GM23248 (cell line): ENCODE measurements at regions not wholly inside any gene's neighbourhood (a gene's known extent, or its start where the extent isn't known, plus 50 kb on each side); places are given as distances from the start of the nearest gene placed in this dataset.
"Not testable (repeated sequence)": the region's sequence is repeated elsewhere in the genome, so short reads cannot be mapped to it uniquely, and the experiment has no call there.

Experiments used
- DNase-seq: peaks from one replicate; pipeline ENCODE4 v3.0.0-alpha.2; 2015
- H2AFZ ChIP-seq: fragments of 200-600 bp; sonication (generic); 2 replicates; pipeline ENCODE4 v1.6.1; 2016; ENCODE audit warnings: antibody characterized with exemption
- H3F3A ChIP-seq: fragments of 200-600 bp; sonication (generic); 2 replicates; pipeline ENCODE4 v1.6.1; 2016; ENCODE audit warnings: mild to moderate bottlenecking, antibody characterized with exemption, mixed run types; ENCODE audit not compliant: insufficient read depth
- H3K27ac ChIP-seq: fragments of 200-600 bp; sonication (generic); 2 replicates; pipeline ENCODE4 v1.5.1; 2016; ENCODE audit warnings: mild to moderate bottlenecking
- H3K27me3 ChIP-seq: fragments of 200-600 bp; sonication (generic); replicated peaks from 2 replicates; pipeline ENCODE4 v1.6.1; 2016; ENCODE audit warnings: mild to moderate bottlenecking; ENCODE audit not compliant: insufficient read depth
- H3K36me3 ChIP-seq: fragments of 200-600 bp; sonication (generic); 2 replicates; pipeline ENCODE4 v1.6.1; 2016; ENCODE audit warnings: low read depth, mild to moderate bottlenecking
- H3K4me1 ChIP-seq: fragments of 200-600 bp; sonication (generic); 2 replicates; pipeline ENCODE4 v1.6.1; 2016; ENCODE audit warnings: mild to moderate bottlenecking; ENCODE audit not compliant: insufficient read depth
- H3K4me2 ChIP-seq: fragments of 200-600 bp; sonication (generic); one replicate; pipeline ENCODE4 v1.6.1; 2016; ENCODE audit warnings: mild to moderate bottlenecking; ENCODE audit not compliant: unreplicated experiment
- H3K4me3 ChIP-seq: fragments of 200-600 bp; sonication (generic); 2 replicates; pipeline ENCODE4 v1.5.1; 2016; ENCODE audit warnings: mild to moderate bottlenecking
- H3K79me2 ChIP-seq: fragments of 200-600 bp; sonication (generic); 2 replicates; pipeline ENCODE4 v1.6.1; 2016; ENCODE audit warnings: mild to moderate bottlenecking; ENCODE audit not compliant: insufficient read depth
- H3K9ac ChIP-seq: fragments of 200-600 bp; sonication (generic); 2 replicates; pipeline ENCODE4 v1.6.1; 2016; ENCODE audit warnings: mild to moderate bottlenecking
- H3K9me2 ChIP-seq: fragments of 200-600 bp; sonication (generic); 2 replicates; pipeline ENCODE4 v1.6.1; 2016; ENCODE audit warnings: mixed run types, mild to moderate bottlenecking, moderate library complexity; ENCODE audit not compliant: insufficient read depth
- H3K9me3 ChIP-seq: fragments of 200-600 bp; sonication (generic); one replicate; pipeline ENCODE4 v1.6.1; 2017; ENCODE audit warnings: low read depth
- H4K20me1 ChIP-seq: fragments of 200-600 bp; sonication (generic); 2 replicates; pipeline ENCODE4 v1.6.0; 2016; ENCODE audit not compliant: insufficient read depth
- EZH2 ChIP-seq: fragments of 200-600 bp; sonication (generic); IDR thresholded peaks from 2 replicates; pipeline ENCODE4 v1.6.1; 2018; ENCODE audit warnings: antibody characterized with exemption, mild to moderate bottlenecking; ENCODE audit not compliant: insufficient read depth, poor library complexity, severe bottlenecking
- EZH2phosphoT487 ChIP-seq: fragments of 200-600 bp; sonication (generic); IDR thresholded peaks from 2 replicates; pipeline ENCODE4 v1.6.1; 2018; ENCODE audit warnings: antibody characterized with exemption, moderate library complexity, mild to moderate bottlenecking, low read depth; ENCODE audit not compliant: insufficient read depth
- WGBS, 2 experiments: methylation state at CpG; one replicate each; pipeline ENCODE4 v1.1.6; 2015 to 2017; ENCODE audit warnings: low lambda C conversion rate in 2 of 2, low coverage in 1 of 2; ENCODE audit errors: missing lambda C conversion rate in 2 of 2; 5-methylcytosine and 5-hydroxymethylcytosine counted together
- in situ Hi-C: fragments of 300-500 bp; cut with MboI; formaldehyde crosslinking; loops from 2 replicates; pipeline ENCODE4 v1.15.0; 2020

GRCh38 chr4:23097251-23097650, 404.5 kb downstream of the GBA3 start:
- in situ Hi-C loops, result no loop called here
- no peak overlapping the region for H3K4me2 ChIP-seq
- WGBS, 2 experiments, result 40 to 49% methylated on average over 6 of the region's 6 CpGs
- H3K4me1 ChIP-seq, result no peaks in the 10 kb centered on the region
- no peaks in the 10 kb centered on the region for H3K79me2 ChIP-seq
- H4K20me1 ChIP-seq, result no peaks in the 10 kb centered on the region
- DNase-seq, result peak; percentile 57
- no peaks in the 10 kb centered on the region for H3K27me3 ChIP-seq
- H3K4me3 ChIP-seq, result no peak overlapping the region
- no peak overlapping the region for H2AFZ ChIP-seq
- H3K9ac ChIP-seq, result no peak overlapping the region
- no peaks in the 10 kb centered on the region for H3K9me2 ChIP-seq
- H3F3A ChIP-seq, result no peaks in the 10 kb centered on the region
- no peak overlapping the region for H3K27ac ChIP-seq
- no peaks in the 10 kb centered on the region for H3K36me3 ChIP-seq
- H3K9me3 ChIP-seq, result no peaks in the 10 kb centered on the region
- TF ChIP-seq EZH2phosphoT487 (no peak), EZH2 (no peak)

GRCh38 chr4:23091711-23092110, 399.0 kb downstream of the GBA3 start:
- Histone ChIP-seq H3K36me3 (no peaks in the 10 kb centered on the region), H3K4me3 (no peak overlapping the region), H3K27me3 (no peaks in the 10 kb centered on the region), H2AFZ (no peak overlapping the region), H3K9ac (no peak overlapping the region), H4K20me1 (no peaks in the 10 kb centered on the region), H3K9me2 (no peaks in the 10 kb centered on the region), H3K4me1 (no peaks in the 10 kb centered on the region), H3K4me2 (no peak overlapping the region), H3K79me2 (no peaks in the 10 kb centered on the region), H3K27ac (no peak overlapping the region), H3K9me3 (no peaks in the 10 kb centered on the region), H3F3A (no peaks in the 10 kb centered on the region)
- TF ChIP-seq EZH2 (no peak), EZH2phosphoT487 (no peak)
- in situ Hi-C loops, result no loop called here
- 14 to 20% methylated on average over 1 of the region's 1 CpG for WGBS, 2 experiments
- DNase-seq, result no peak

- Histone ChIP-seq H3K27ac (no peak overlapping the region), H3K27me3 (no peaks in the 10 kb centered on the region), H3K9me2 (no peaks in the 10 kb centered on the region), H2AFZ (no peak overlapping the region), H3K79me2 (no peaks in the 10 kb centered on the region), H4K20me1 (no peaks in the 10 kb centered on the region), H3K9me3 (no peaks in the 10 kb centered on the region), H3K4me1 (no peaks in the 10 kb centered on the region), H3K9ac (no peak overlapping the region), H3K36me3 (no peaks in the 10 kb centered on the region), H3K4me3 (no peak overlapping the region), H3K4me2 (no peak overlapping the region), H3F3A (no peaks in the 10 kb centered on the region)
- in situ Hi-C loops, result no loop called here
- no peak for DNase-seq
- TF ChIP-seq EZH2phosphoT487, result no peak
- no peak for TF ChIP-seq EZH2
- WGBS, 2 experiments, result 56 to 62% methylated on average over 2 of the region's 2 CpGs
These were observed 392.5 kb downstream of the GBA3 start for GRCh38 chr4:23085249-23085568.

DNA sequence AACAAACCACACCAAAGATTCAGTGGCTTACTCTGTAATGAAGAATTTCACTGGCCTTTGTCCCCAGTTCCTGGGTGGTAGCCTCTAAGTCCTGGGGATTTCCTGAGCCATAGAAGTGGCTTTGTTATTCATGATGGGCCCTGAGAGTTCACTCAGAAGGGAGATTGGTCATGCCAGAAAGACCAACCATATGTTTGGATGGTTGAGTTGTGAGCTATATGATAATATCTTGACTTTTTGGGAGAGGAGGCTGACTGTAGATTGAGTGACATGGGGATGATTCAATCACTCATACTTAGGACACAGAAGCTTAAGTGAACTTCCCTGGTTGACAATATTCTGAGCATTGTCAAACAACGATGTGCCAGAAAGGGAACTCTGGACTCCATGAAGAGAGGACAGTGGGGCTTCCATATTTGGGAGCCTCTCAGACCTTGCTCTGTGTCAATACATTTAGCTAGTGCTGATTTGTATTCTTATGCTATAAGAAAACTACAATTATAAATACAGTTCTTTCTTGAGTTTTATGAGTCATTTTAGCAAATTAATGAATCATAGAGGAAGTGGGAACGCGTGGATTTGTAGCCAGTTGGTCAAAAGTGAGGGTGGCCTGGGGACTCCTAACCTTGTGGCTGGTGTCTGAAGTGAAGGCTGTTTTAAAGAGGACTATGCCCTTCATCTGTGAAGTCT, 392.0 kb downstream of the GBA3 start:
- H2AFZ ChIP-seq, result no peak overlapping the region
- no peak overlapping the region for H3K27ac ChIP-seq
- H3K9me3 ChIP-seq, result no peaks in the 10 kb centered on the region
- in situ Hi-C loops, result no loop called here
- H3K4me1 ChIP-seq, result no peaks in the 10 kb centered on the region
- H3K9me2 ChIP-seq, result no peaks in the 10 kb centered on the region
- no peaks in the 10 kb centered on the region for H3F3A ChIP-seq
- TF ChIP-seq EZH2phosphoT487 (no peak), EZH2 (no peak)
- no peak overlapping the region for H3K4me2 ChIP-seq
- WGBS, 2 experiments, result 45 to 58% methylated on average over 3 of the region's 3 CpGs
- H3K4me3 ChIP-seq, result no peak overlapping the region
- H3K79me2 ChIP-seq, result no peaks in the 10 kb centered on the region
- H4K20me1 ChIP-seq, result no peaks in the 10 kb centered on the region
- H3K36me3 ChIP-seq, result no peaks in the 10 kb centered on the region
- DNase-seq, result peak; percentile 13
- no peaks in the 10 kb centered on the region for H3K27me3 ChIP-seq
- H3K9ac ChIP-seq, result no peak overlapping the region

- Histone ChIP-seq H3K9ac (no peak overlapping the region), H2AFZ (no peak overlapping the region)
These were observed 390.7 kb downstream of the GBA3 start for GRCh38 chr4:23083391-23083790.

GRCh38 chr4:23080171-23080570, 387.4 kb downstream of the GBA3 start:
- H3K79me2 ChIP-seq, H3K9me3 ChIP-seq, DNase-seq, H4K20me1 ChIP-seq, H3K9ac ChIP-seq, H3K9me2 ChIP-seq, H3K4me2 ChIP-seq, H3K27ac ChIP-seq, H3F3A ChIP-seq, H3K27me3 ChIP-seq, H2AFZ ChIP-seq, H3K4me3 ChIP-seq, in situ Hi-C loops, H3K4me1 ChIP-seq, H3K36me3 ChIP-seq: not testable (repeated sequence)
- whole genome bisulfite sequencing, 2 experiments, result 4 to 16% methylated on average over 2 of the region's 2 CpGs

More at GRCh38 chr4:23083391-23083790, 390.7 kb downstream of the GBA3 start:
- no peak for DNase-seq
- Histone ChIP-seq H3K27ac (no peak overlapping the region), H3K4me1 (no peaks in the 10 kb centered on the region), H3K27me3 (no peaks in the 10 kb centered on the region), H4K20me1 (no peaks in the 10 kb centered on the region), H3K4me3 (no peak overlapping the region), H3K36me3 (no peaks in the 10 kb centered on the region), H3F3A (no peaks in the 10 kb centered on the region), H3K9me2 (no peaks in the 10 kb centered on the region), H3K79me2 (no peaks in the 10 kb centered on the region), H3K4me2 (no peak overlapping the region), H3K9me3 (no peaks in the 10 kb centered on the region)
- in situ Hi-C loops, result no loop called here
- TF ChIP-seq EZH2 (no peak), EZH2phosphoT487 (no peak)
- WGBS, 2 experiments, result 26 to 34% methylated on average over 2 of the region's 2 CpGs
